Naive thymus-derived CD4-positive, alpha-beta T cell (primary cell): ENCODE measurements at regions not wholly inside any gene's neighbourhood (a gene's known extent, or its start where the extent isn't known, plus 50 kb on each side); places are given as distances from the start of the nearest gene placed in this dataset.

Experiments
- ATAC-seq: fragments of 150-1000 bp; cut with Tn5 transposase; 2 replicates; pipeline ENCODE4 v1.10.0; 2021; ENCODE audit warnings: mild to moderate bottlenecking, moderate library complexity
- CTCF ChIA-PET: fragments of 350-600 bp; sonication (Branson Sonifier 250); formaldehyde crosslinking; loops from one replicate; lab custom pipeline; 2021; ENCODE audit warnings: antibody characterized with exemption; lab: Charles Lee
- POLR2A ChIA-PET: fragments of 350-600 bp; sonication (Branson Sonifier 250); formaldehyde crosslinking; loops from one replicate; lab custom pipeline; 2021; ENCODE audit warnings: antibody characterized with exemption, inconsistent platforms; lab: Charles Lee
- DNase-seq, 9 donors: peaks; one replicate each; pipeline versions ENCODE4 v3.0.0 to v3.0.0-alpha.2; 2020 to 2022; ENCODE audit warnings: mixed read lengths in 1 of 9
- H3K27ac ChIP-seq: one replicate; pipeline ENCODE4 v1.7.0; 2013; ENCODE audit warnings: mild to moderate bottlenecking, low read depth, low read length, moderate library complexity
- H3K27me3 ChIP-seq, 2 donors: one replicate each; pipeline ENCODE4 v1.7.0; 2013; ENCODE audit warnings: low read length in 2 of 2, mild to moderate bottlenecking in 2 of 2, moderate library complexity in 2 of 2; ENCODE audit not compliant: control insufficient read depth in 2 of 2, insufficient read depth in 2 of 2
- H3K36me3 ChIP-seq, 3 experiments: 1 replicate in 2 of 3; 2 replicates in 1 of 3; pipeline ENCODE4 v1.7.0; 2013; ENCODE audit warnings: low read length in 3 of 3, mild to moderate bottlenecking in 3 of 3, moderate library complexity in 1 of 3; ENCODE audit not compliant: insufficient read depth in 3 of 3, control insufficient read depth in 2 of 3
- H3K4me1 ChIP-seq, 2 donors: one replicate each; pipeline ENCODE4 v1.7.0; 2013; ENCODE audit warnings: low read length in 2 of 2, mild to moderate bottlenecking in 2 of 2, moderate library complexity in 1 of 2; ENCODE audit not compliant: control insufficient read depth in 2 of 2, insufficient read depth in 2 of 2
- H3K4me3 ChIP-seq: 2 replicates; pipeline ENCODE4 v1.7.0; 2013; ENCODE audit warnings: mild to moderate bottlenecking, low read length
- H3K9me3 ChIP-seq, 3 experiments: 1 replicate in 2 of 3; 2 replicates in 1 of 3; pipeline ENCODE4 v1.7.0; 2013; ENCODE audit warnings: low read length in 3 of 3; ENCODE audit not compliant: control insufficient read depth in 2 of 3
- H3K27ac Mint-ChIP-seq, 9 donors: one replicate each; pipeline ENCODE4 v1.8.0; 2020 to 2022; ENCODE audit warnings: mixed read lengths in 9 of 9, mild to moderate bottlenecking in 8 of 9, moderate library complexity in 5 of 9, inconsistent platforms in 2 of 9
- H3K27me3 Mint-ChIP-seq, 5 donors: one replicate each; pipeline ENCODE4 v1.8.0; 2021 to 2022; ENCODE audit warnings: mixed read lengths in 5 of 5, mild to moderate bottlenecking in 1 of 5
- H3K36me3 Mint-ChIP-seq, 5 donors: one replicate each; pipeline ENCODE4 v1.8.0; 2020 to 2022; ENCODE audit warnings: mixed read lengths in 5 of 5, mild to moderate bottlenecking in 3 of 5, inconsistent platforms in 1 of 5
- H3K4me1 Mint-ChIP-seq, 7 donors: one replicate each; pipeline ENCODE4 v1.8.0; 2020 to 2022; ENCODE audit warnings: mixed read lengths in 7 of 7, mild to moderate bottlenecking in 3 of 7, inconsistent platforms in 1 of 7
- H3K4me3 Mint-ChIP-seq, 10 donors: one replicate each; pipeline ENCODE4 v1.8.0; 2020 to 2022; ENCODE audit warnings: mild to moderate bottlenecking in 10 of 10, mixed read lengths in 10 of 10, moderate library complexity in 6 of 10, inconsistent platforms in 2 of 10
- H3K9me3 Mint-ChIP-seq, 11 donors: one replicate each; pipeline ENCODE4 v1.8.0; 2020 to 2022; ENCODE audit warnings: mixed read lengths in 11 of 11, mild to moderate bottlenecking in 4 of 11, inconsistent platforms in 1 of 11, moderate library complexity in 1 of 11
- intact Hi-C, 2 donors: fragments of 100-400 bp; cut with micrococcal nuclease; formaldehyde crosslinking; loops; one replicate each; pipeline ENCODE4 v1.15.1; 2023

- Mint-ChIP-seq H3K4me1 (no peaks in the 10 kb centered on the region), H3K9me3 (peaks cover 0 to 10% (median 2%) of the 10 kb centered on the region in 11 donors), H3K36me3 (no peaks in the 10 kb centered on the region), H3K4me3 (no peak overlapping the region), H3K27me3 (no peaks in the 10 kb centered on the region), H3K27ac (no peak overlapping the region)
- no peaks in the 10 kb centered on the region for H3K36me3 ChIP-seq
- DNase-seq (no peak), ATAC-seq (no peak)
- ChIA-PET CTCF (no interaction called here), POLR2A (no interaction called here)
- no peaks in the 10 kb centered on the region for H3K4me1 ChIP-seq
- H3K27me3 ChIP-seq: no peaks in the 10 kb centered on the region
- H3K27ac ChIP-seq: no peak overlapping the region
- intact Hi-C loops: no loop called here
- H3K9me3 ChIP-seq: no peaks in the 10 kb centered on the region
- no peak overlapping the region for H3K4me3 ChIP-seq
These were observed 1540.4 kb upstream of the PRMT6 start for GRCh38 chr1:105516068-105516467.

GRCh38 chr1:105533996-105534395 lies 1522.5 kb upstream of the PRMT6 start:
- H3K27ac ChIP-seq: no peak overlapping the region
- no peaks in the 10 kb centered on the region for H3K36me3 ChIP-seq
- H3K4me3 Mint-ChIP-seq: no peak overlapping the region
- H3K4me1 ChIP-seq: no peaks in the 10 kb centered on the region
- no peak overlapping the region for H3K4me3 ChIP-seq
- no peaks in the 10 kb centered on the region for H3K36me3 Mint-ChIP-seq
- H3K27me3 Mint-ChIP-seq: no peaks in the 10 kb centered on the region
- DNase-seq (no peak), ATAC-seq (no peak)
- no peaks in the 10 kb centered on the region for H3K4me1 Mint-ChIP-seq
- POLR2A ChIA-PET: no interaction called here
- intact Hi-C loops: no loop called here
- H3K9me3 Mint-ChIP-seq: peaks cover 0 to 33% (median 14%) of the 10 kb centered on the region in 11 donors
- H3K9me3 ChIP-seq: no peaks in the 10 kb centered on the region
- no peaks in the 10 kb centered on the region for H3K27me3 ChIP-seq
- CTCF ChIA-PET: no interaction called here
- no peak overlapping the region for H3K27ac Mint-ChIP-seq

DNA sequence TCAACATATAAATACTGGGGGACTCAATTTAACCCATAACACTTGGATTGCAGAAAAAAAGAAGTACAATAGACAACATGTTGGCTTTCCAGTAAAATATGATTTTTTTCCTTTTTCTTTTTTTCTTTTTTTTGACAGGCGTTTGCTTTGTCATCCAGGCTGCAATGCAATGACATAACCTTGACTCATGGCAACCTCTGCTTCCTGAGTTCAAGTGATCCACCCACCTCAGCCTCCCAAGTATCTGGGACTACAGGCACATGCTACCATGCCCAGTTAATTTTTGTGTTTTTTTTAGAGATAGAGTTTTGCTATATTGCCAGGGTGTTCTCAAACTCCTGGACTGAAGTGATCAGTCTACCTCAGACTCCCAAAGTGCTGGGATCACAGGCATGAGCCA lies 1512.0 kb upstream of the PRMT6 start:
- ChIA-PET CTCF (no interaction called here), POLR2A (no interaction called here)
- no peaks in the 10 kb centered on the region for H3K27me3 Mint-ChIP-seq
- ATAC-seq: no peak
- H3K36me3 Mint-ChIP-seq: no peaks in the 10 kb centered on the region
- intact Hi-C loops: no loop called here
- no peak overlapping the region for H3K27ac ChIP-seq
- no peak for DNase-seq
- no peaks in the 10 kb centered on the region for H3K27me3 ChIP-seq
- no peak overlapping the region for H3K4me3 ChIP-seq
- H3K4me1 Mint-ChIP-seq: no peaks in the 10 kb centered on the region
- no peaks in the 10 kb centered on the region for H3K9me3 ChIP-seq
- H3K36me3 ChIP-seq: no peaks in the 10 kb centered on the region
- H3K9me3 Mint-ChIP-seq: peaks cover 2 to 29% (median 6%) of the 10 kb centered on the region in 11 donors
- H3K4me1 ChIP-seq: no peaks in the 10 kb centered on the region
- H3K4me3 Mint-ChIP-seq: no peak overlapping the region
- no peak overlapping the region for H3K27ac Mint-ChIP-seq

DNA sequence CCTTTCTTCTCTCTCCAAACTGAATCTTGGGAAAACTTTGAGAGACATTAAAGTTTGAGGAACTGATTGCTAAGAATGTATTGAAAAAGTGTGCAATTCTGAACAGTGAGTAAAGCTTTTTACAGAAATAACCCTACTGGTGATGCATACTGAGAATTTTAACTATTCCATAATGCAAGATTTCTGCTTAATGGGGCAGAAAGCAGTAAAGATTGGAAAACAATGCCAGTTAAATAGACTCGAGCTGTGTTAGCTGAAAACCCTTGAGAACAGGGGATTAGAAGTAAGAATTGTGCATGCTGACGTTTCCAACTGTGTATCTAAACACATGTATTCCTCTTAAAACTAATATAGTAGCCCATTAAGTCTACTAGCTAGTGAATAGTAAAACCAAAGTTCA lies 1500.2 kb upstream of the PRMT6 start:
- Histone ChIP-seq H3K27ac (no peak overlapping the region), H3K36me3 (no peaks in the 10 kb centered on the region), H3K4me1 (no peaks in the 10 kb centered on the region), H3K27me3 (no peaks in the 10 kb centered on the region), H3K4me3 (no peak overlapping the region), H3K9me3 (peaks cover 0 to 4% (median 0%) of the 10 kb centered on the region in 3 experiments)
- POLR2A ChIA-PET: no interaction called here
- intact Hi-C loops: no loop called here
- Mint-ChIP-seq H3K4me1 (no peaks in the 10 kb centered on the region), H3K9me3 (peaks cover 0 to 22% (median 5%) of the 10 kb centered on the region in 11 donors), H3K36me3 (no peaks in the 10 kb centered on the region), H3K27me3 (no peaks in the 10 kb centered on the region), H3K27ac (no peak overlapping the region), H3K4me3 (no peak overlapping the region)
- CTCF ChIA-PET: no interaction called here
- no peak for ATAC-seq
- DNase-seq: no peak

DNA sequence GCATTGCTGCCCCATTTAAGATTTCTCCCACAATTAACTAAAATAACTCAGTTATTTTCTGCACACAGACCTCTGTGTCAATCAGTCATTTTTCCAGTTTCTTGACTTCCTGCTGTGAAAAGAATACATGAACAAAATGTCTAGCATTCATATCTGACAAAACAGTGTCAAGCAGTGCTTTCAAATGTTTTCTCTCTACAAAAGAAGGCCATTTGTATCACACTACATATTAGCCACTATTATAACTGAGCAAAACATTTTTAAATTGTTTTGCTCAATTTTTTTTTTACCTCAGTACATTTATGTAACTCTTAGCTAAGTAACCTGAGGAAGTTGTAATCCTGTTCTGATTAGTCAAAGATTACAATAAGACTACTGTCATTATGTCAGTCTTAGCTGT lies 1498.5 kb upstream of the PRMT6 start:
- no peaks in the 10 kb centered on the region for H3K36me3 Mint-ChIP-seq
- H3K27ac Mint-ChIP-seq: no peak overlapping the region
- intact Hi-C loops: no loop called here
- POLR2A ChIA-PET: no interaction called here
- no peak overlapping the region for H3K27ac ChIP-seq
- no peak overlapping the region for H3K4me3 Mint-ChIP-seq
- peaks cover 0 to 4% (median 0%) of the 10 kb centered on the region in 3 experiments for H3K9me3 ChIP-seq
- ATAC-seq (no peak), DNase-seq (no peak)
- no peak overlapping the region for H3K4me3 ChIP-seq
- no peaks in the 10 kb centered on the region for H3K27me3 Mint-ChIP-seq
- H3K4me1 Mint-ChIP-seq: no peaks in the 10 kb centered on the region
- H3K36me3 ChIP-seq: no peaks in the 10 kb centered on the region
- no peaks in the 10 kb centered on the region for H3K4me1 ChIP-seq
- CTCF ChIA-PET: no interaction called here
- peaks cover 0 to 31% (median 10%) of the 10 kb centered on the region in 11 donors for H3K9me3 Mint-ChIP-seq
- H3K27me3 ChIP-seq: no peaks in the 10 kb centered on the region

GRCh38 chr1:105565006-105565405 lies 1491.5 kb upstream of the PRMT6 start:
- no peaks in the 10 kb centered on the region for H3K4me1 Mint-ChIP-seq
- H3K27me3 ChIP-seq: no peaks in the 10 kb centered on the region
- no peak overlapping the region for H3K27ac ChIP-seq
- no peaks in the 10 kb centered on the region for H3K9me3 ChIP-seq
- ChIA-PET POLR2A (no interaction called here), CTCF (no interaction called here)
- peaks cover 0 to 25% (median 10%) of the 10 kb centered on the region in 11 donors for H3K9me3 Mint-ChIP-seq
- DNase-seq: no peak
- H3K36me3 ChIP-seq: no peaks in the 10 kb centered on the region
- no peak overlapping the region for H3K4me3 ChIP-seq
- intact Hi-C loops: no loop called here
- H3K36me3 Mint-ChIP-seq: no peaks in the 10 kb centered on the region
- no peak overlapping the region for H3K4me3 Mint-ChIP-seq
- no peaks in the 10 kb centered on the region for H3K27me3 Mint-ChIP-seq
- H3K4me1 ChIP-seq: no peaks in the 10 kb centered on the region
- no peak overlapping the region for H3K27ac Mint-ChIP-seq
- ATAC-seq: no peak

- no peaks in the 10 kb centered on the region for H3K27me3 ChIP-seq
- H3K27ac ChIP-seq: no peak overlapping the region
- Mint-ChIP-seq H3K9me3 (peaks cover 0 to 25% (median 6%) of the 10 kb centered on the region in 11 donors), H3K27ac (no peak overlapping the region), H3K4me3 (no peak overlapping the region), H3K27me3 (no peaks in the 10 kb centered on the region), H3K36me3 (no peaks in the 10 kb centered on the region), H3K4me1 (no peaks in the 10 kb centered on the region)
- no peaks in the 10 kb centered on the region for H3K36me3 ChIP-seq
- no peak for ATAC-seq
- ChIA-PET POLR2A (no interaction called here), CTCF (no interaction called here)
- no peaks in the 10 kb centered on the region for H3K9me3 ChIP-seq
- DNase-seq: no peak
- intact Hi-C loops: no loop called here
- no peaks in the 10 kb centered on the region for H3K4me1 ChIP-seq
- no peak overlapping the region for H3K4me3 ChIP-seq
These were observed 1470.7 kb upstream of the PRMT6 start for GRCh38 chr1:105585791-105586190.
